Muscle layer of duodenum (tissue), 2 donors: ENCODE measurements at regions not wholly inside any gene's neighbourhood (a gene's known extent, or its start where the extent isn't known, plus 50 kb on each side); places are given as distances from the start of the nearest gene placed in this dataset.
"Not testable (repeated sequence)": the region's sequence is repeated elsewhere in the genome, so short reads cannot be mapped to it uniquely, and the experiment has no call there.

ENCODE experiments used
- H3K27ac ChIP-seq: one replicate; pipeline ENCODE4 v1.7.0; 2013; ENCODE audit warnings: mild to moderate bottlenecking, low read length
- H3K27me3 ChIP-seq: one replicate; pipeline ENCODE4 v1.7.0; 2013; ENCODE audit warnings: low read depth, mild to moderate bottlenecking, control low read depth, low read length
- H3K36me3 ChIP-seq, 2 donors: one replicate each; pipeline ENCODE4 v1.7.0; 2013; ENCODE audit warnings: low read length in 2 of 2, control low read depth in 1 of 2, mild to moderate bottlenecking in 1 of 2; ENCODE audit not compliant: insufficient read depth in 2 of 2, control insufficient read depth in 1 of 2
- H3K4me1 ChIP-seq, 2 donors: one replicate each; pipeline ENCODE4 v1.7.0; 2013; ENCODE audit warnings: low read length in 2 of 2, mild to moderate bottlenecking in 2 of 2, control low read depth in 1 of 2, moderate library complexity in 1 of 2; ENCODE audit not compliant: insufficient read depth in 2 of 2, control insufficient read depth in 1 of 2
- H3K4me3 ChIP-seq, 2 donors: one replicate each; pipeline ENCODE4 v1.7.0; 2013; ENCODE audit warnings: low read length in 2 of 2, low read depth in 1 of 2, mild to moderate bottlenecking in 1 of 2
- H3K9me3 ChIP-seq, 2 donors: one replicate each; pipeline ENCODE4 v1.7.0; 2013; ENCODE audit warnings: low read length in 2 of 2, control low read depth in 1 of 2, mild to moderate bottlenecking in 1 of 2; ENCODE audit not compliant: control insufficient read depth in 1 of 2
- donor health status: healthy.

DNA sequence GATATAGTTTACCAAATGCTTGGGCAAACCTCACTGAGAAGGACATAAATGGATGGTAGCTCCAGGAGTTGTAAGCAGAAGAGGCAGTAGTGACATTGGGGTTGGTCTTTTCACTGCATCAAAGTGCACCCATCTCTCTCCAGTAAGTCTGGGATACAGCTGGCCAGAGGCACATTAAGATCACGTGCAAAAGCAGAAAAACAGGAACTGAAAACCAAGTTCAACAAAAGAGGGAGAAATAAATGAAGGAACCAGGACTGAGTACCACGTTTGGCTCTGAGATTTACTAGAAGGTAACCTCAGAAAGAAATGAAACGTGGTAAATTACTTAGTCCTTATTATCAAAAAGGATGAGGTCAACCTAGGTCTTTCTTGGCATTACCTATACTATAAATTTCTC is 259.2 kb downstream of the OSR1 start:
- Histone ChIP-seq H3K9me3 (no peaks in the 10 kb centered on the region), H3K4me1 (no peaks in the 10 kb centered on the region), H3K36me3 (no peaks in the 10 kb centered on the region), H3K27me3 (no peaks in the 10 kb centered on the region), H3K27ac (no peak overlapping the region), H3K4me3 (no peak overlapping the region)

DNA sequence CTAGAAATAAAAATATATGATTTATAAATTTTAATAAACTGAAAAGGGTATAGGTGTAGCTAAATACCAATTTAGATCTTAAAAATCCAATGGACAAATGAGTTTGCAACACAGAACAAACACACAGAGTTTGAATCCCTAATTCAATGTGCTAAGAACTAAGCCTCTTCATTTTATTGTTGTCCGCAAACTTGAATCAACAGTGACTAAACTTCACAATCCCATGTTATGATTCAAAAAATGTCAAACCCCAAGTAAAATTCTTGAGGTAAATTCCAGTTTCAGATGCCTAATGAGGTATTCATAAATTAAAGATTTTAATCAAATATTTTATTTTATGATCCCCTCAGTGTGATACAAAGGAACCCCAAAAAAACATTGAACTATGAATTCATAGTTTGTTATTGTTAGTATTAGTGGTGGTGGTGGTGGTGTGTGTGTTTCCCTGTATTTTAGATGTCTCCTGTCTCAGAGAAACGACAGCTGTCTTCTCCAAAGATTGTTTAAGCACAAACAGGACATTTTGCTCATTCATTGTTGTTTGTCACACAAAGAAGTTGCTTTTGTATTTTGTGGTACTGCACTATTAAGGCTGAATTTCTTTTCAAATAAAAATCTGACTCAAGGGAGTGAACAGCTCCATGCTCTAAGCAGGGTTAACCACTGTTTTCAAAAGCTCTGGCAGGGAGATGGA is 259.8 kb downstream of the OSR1 start:
- Histone ChIP-seq H3K27me3 (no peaks in the 10 kb centered on the region), H3K36me3 (no peaks in the 10 kb centered on the region), H3K9me3 (no peaks in the 10 kb centered on the region), H3K4me1 (no peaks in the 10 kb centered on the region), H3K4me3 (no peak overlapping the region), H3K27ac (no peak overlapping the region)

DNA sequence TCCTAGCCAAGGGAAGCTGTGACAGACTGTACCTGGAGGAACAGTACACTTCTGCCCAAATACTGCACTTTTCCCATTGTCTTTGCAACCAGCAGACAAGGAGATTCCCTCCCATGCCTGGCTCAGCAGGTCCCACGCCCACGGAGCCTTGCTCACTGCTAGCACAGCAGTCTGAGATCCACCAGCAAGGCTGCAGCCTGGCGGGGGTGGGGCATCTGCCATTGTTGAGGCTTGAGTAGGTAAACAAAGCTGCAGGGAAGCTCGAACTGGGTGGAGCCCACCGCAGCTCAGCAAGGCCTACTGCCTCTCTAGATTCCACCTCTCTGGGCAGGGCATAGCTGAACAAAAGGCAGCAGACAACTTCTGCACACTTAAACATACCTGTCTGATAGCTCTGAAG is 268.9 kb downstream of the OSR1 start:
- H3K9me3 ChIP-seq, H3K27me3 ChIP-seq, H3K4me3 ChIP-seq, H3K36me3 ChIP-seq, H3K27ac ChIP-seq, H3K4me1 ChIP-seq: not testable (repeated sequence)

DNA sequence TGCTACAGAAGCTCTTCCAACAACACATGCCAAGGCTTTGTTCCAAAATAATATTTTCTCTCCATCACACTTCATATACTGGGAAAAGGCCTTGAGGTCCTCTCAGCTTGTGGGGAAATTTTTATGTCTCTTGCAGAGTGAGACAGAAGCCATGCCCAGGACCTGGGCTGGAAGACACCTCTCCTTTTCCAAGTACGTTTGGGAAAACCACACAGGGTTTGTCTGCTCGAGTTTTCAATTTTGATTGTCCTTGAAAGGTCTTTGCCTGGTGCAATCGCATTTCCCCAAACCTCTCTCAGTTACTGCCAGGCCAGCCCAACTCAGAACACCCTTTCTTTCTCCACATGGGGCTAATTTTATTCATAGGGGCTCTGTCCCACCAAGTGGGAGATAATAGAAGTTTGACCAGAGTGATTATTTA is 272.2 kb downstream of the OSR1 start:
- H3K27ac ChIP-seq = no peak overlapping the region
- H3K4me3 ChIP-seq = no peak overlapping the region
- H3K27me3 ChIP-seq = no peaks in the 10 kb centered on the region
- no peaks in the 10 kb centered on the region for H3K4me1 ChIP-seq
- no peaks in the 10 kb centered on the region for H3K36me3 ChIP-seq
- H3K9me3 ChIP-seq = no peaks in the 10 kb centered on the region

DNA sequence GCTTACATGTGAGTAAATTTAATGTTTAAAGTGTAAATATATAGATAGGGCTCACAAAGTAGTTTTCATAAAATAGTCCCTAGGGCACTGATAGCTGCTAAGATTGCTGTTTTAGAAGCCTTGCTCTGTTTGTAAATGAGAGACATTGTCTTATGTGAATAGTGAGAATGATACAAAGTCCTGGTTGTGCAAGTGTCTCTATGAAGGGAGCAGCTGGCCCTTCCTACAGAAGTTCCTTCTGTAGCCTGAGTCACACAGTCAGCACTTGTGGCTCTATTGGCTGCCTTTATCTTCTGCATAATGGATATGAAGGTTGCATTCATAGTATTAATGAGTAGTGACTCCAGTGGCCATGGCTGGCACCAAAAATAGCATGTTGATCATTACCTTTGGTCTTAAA is 279.7 kb downstream of the OSR1 start:
- no peak overlapping the region for H3K27ac ChIP-seq
- H3K27me3 ChIP-seq = no peaks in the 10 kb centered on the region
- H3K9me3 ChIP-seq = no peaks in the 10 kb centered on the region
- no peak overlapping the region for H3K4me3 ChIP-seq
- no peaks in the 10 kb centered on the region for H3K36me3 ChIP-seq
- no peaks in the 10 kb centered on the region for H3K4me1 ChIP-seq

DNA sequence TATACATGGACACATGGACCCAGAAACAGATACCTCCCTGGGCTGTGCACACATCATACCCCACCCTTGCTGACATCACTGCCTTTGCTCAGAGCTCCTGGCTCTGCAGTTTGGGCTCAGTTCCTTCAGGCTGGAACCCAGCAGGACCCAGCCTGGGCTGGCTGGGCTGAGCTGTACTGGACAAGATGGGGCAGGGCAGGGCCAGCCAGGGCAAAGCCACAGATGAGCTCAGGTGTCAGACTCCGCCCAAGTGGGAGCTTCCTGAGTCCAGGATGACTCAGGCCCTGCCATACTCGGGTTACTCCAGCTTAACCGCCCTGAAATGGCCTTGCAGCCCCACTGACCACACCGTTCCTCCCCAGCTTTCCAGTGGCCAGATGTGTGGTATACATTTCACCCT is 284.9 kb downstream of the OSR1 start:
- no peaks in the 10 kb centered on the region for H3K27me3 ChIP-seq
- no peaks in the 10 kb centered on the region for H3K36me3 ChIP-seq
- no peak overlapping the region for H3K27ac ChIP-seq

DNA sequence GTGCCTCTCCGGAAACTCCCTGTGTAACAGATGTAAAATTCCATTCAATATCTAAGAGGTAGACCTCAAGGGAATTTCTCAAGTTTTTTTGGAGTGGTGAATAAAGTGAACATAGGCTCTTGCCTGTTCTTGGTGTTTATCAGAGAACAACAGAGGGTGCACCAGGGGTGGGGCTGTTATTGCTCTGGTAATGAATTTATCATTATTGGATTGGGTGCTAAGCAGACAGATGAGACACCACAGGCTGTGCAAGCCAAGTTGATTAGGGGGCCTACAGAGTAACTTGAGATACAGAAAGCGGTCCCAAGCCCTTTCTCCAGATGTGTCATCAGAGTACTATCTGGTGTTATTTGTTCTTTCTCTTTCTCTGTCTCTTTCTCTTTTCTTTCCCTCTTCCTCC is 286.3 kb downstream of the OSR1 start:
- Histone ChIP-seq H3K27ac (no peak overlapping the region), H3K27me3 (no peaks in the 10 kb centered on the region), H3K4me1 (no peaks in the 10 kb centered on the region), H3K9me3 (no peaks in the 10 kb centered on the region), H3K4me3 (no peak overlapping the region), H3K36me3 (no peaks in the 10 kb centered on the region)

More for the DNA sequence above, 284.9 kb downstream of the OSR1 start:
- H3K9me3 ChIP-seq = no peaks in the 10 kb centered on the region
- H3K4me3 ChIP-seq = no peak overlapping the region
- no peaks in the 10 kb centered on the region for H3K4me1 ChIP-seq

DNA sequence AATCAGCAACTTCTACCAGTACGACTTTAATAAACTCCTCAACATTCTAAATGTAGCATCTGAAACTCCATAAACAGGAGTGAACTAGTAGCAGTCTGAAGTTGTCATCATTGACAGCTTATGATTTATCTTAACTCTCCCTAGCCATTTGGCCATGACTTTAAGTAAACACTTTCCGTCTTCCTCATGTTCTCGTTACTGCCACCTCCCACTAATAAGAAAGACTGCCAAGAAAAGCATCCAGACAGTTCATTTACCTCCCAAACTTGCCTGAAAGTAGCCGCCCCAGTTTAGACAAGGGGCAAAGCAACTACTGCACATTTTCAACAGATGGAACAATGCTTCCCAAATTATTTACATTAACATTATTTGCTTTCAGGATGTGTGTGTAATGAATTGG is 287.5 kb downstream of the OSR1 start:
- Histone ChIP-seq H3K27ac (no peak overlapping the region), H3K9me3 (no peaks in the 10 kb centered on the region), H3K4me1 (no peaks in the 10 kb centered on the region)

DNA sequence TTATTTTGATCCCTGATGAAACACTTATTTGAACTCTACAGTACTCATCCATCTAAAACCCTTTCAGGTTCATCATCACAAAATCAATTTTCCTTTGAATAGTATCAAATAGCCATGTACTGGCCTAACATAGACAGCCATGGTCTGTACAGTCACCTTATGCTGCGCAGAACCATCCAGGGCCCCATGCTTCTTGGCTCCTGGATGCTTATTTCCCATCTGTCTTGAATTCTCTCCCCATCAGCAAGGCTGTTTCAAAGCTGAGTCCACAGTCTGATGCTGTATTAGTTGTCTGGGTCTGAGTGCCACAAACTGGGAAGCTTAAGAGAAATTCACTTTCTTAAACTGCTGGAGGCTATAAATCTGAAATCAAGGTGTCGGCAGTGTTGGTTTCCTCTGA is 290.2 kb downstream of the OSR1 start:
- Histone ChIP-seq H3K27me3 (no peaks in the 10 kb centered on the region), H3K27ac (no peak overlapping the region), H3K36me3 (no peaks in the 10 kb centered on the region), H3K4me3 (no peak overlapping the region), H3K9me3 (no peaks in the 10 kb centered on the region), H3K4me1 (no peaks in the 10 kb centered on the region)

More for the DNA sequence above, 287.5 kb downstream of the OSR1 start:
- Histone ChIP-seq H3K4me3 (no peak overlapping the region), H3K36me3 (no peaks in the 10 kb centered on the region), H3K27me3 (no peaks in the 10 kb centered on the region)

DNA sequence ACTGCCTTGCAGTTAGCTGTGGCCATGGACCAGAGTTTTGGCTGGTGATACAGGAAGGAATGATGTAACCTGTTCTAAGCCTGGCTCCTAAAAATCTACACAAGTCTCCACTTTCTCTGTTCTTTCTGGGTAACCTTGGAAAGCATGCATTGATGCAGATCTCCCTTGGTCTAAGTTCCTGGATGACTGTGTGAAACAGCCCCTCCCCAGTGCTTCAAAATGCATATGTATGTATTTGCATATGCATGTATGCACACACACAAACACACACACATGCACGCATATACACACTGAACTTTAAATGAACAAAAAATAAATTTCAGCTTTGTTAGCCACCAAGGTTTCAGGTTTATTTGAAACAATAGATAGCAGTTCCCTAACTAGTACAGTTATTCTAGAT is 296.1 kb downstream of the OSR1 start:
- no peak overlapping the region for H3K27ac ChIP-seq
- H3K36me3 ChIP-seq = no peaks in the 10 kb centered on the region
- no peaks in the 10 kb centered on the region for H3K27me3 ChIP-seq

DNA sequence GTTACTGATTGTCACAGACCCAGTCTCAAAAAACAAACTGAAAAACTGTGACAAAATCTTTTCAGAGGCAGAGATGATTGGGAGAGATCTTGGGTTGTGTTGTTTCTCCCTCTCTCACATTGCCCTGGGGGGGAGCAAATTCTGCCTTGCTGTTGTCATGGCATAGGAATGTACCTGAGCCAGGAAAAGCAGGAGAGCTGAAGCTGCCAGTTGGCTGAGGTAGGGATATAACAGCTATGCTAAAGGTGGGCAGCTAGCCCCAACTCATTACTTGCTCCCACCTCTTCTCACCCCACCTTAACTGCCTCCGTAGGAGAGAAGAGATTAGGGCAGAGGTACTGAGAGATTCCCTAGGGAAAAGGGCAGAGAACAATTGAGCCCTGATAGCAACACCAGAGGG is 299.3 kb downstream of the OSR1 start:
- Histone ChIP-seq H3K36me3 (no peaks in the 10 kb centered on the region), H3K9me3 (no peaks in the 10 kb centered on the region), H3K4me3 (no peak overlapping the region), H3K4me1 (no peaks in the 10 kb centered on the region), H3K27ac (no peak overlapping the region), H3K27me3 (no peaks in the 10 kb centered on the region)

More for the DNA sequence above, 296.1 kb downstream of the OSR1 start:
- Histone ChIP-seq H3K4me1 (no peaks in the 10 kb centered on the region), H3K9me3 (no peaks in the 10 kb centered on the region), H3K4me3 (no peak overlapping the region)

DNA sequence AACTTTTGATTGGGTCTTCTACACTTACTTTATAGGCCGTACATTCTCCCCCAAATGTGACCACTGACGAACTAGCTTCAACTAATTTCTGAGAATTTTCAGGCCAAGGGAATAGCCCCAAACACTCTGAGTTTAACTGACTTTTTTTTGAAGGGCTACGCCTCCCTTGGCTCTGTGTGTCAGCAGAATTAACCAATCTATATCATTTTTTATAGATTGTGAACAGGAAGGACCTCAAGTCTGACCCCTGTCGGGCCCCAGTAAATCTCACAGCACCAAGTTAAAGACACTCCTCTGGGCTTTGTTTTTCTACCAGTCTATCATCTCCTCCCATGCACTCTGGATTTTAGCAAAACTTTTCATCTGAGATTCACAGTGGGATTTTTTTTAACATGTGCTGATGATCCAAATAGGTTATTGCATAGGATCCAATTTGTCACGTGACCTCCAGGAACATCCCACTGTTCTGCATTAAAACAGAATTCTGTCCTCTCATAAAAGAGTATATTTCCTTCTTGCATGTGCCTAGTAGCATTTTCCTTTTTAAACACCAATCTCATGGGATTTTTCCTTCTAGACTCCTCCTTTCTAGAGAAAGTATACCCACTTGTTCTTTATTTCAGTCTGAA is 307.1 kb downstream of the OSR1 start:
- no peak overlapping the region for H3K27ac ChIP-seq
- H3K4me3 ChIP-seq = no peak overlapping the region
- no peaks in the 10 kb centered on the region for H3K9me3 ChIP-seq
- H3K27me3 ChIP-seq = no peaks in the 10 kb centered on the region
- no peaks in the 10 kb centered on the region for H3K4me1 ChIP-seq
- H3K36me3 ChIP-seq = no peaks in the 10 kb centered on the region
